ENCODE measurements at regions not wholly inside any gene's neighbourhood (a gene's known extent, or its start where the extent isn't known, plus 50 kb on each side); places are given as distances from the start of the nearest gene placed in this dataset.
A peak's percentile ranks its signal among the peaks of the same experiment; 100 is the strongest.

- peak in 1 of 14 donors; percentile 34 for DNase-seq
Observed at GRCh38 chr5:61623401-61624069, 291.5 kb downstream of the ZSWIM6 start.

GRCh38 chr5:61624553-61625136, 292.6 kb downstream of the ZSWIM6 start:
- DNase-seq, result no peak

GRCh38 chr5:61625137-61625561, 293.1 kb downstream of the ZSWIM6 start:
- DNase-seq, result peak in 3 of 14 donors; percentile 20 to 42 (median 38)

GRCh38 chr5:61625681-61626621, 293.9 kb downstream of the ZSWIM6 start:
- peak in 13 of 14 donors; percentile 48 to 84 (median 75) for DNase-seq

GRCh38 chr5:61626639-61627282, 294.7 kb downstream of the ZSWIM6 start:
- peak in 3 of 14 donors; percentile 37 to 55 (median 42) for DNase-seq

GRCh38 chr5:61627531-61627930, 295.5 kb downstream of the ZSWIM6 start:
- DNase-seq, result no peak

- DNase-seq, result no peak
Observed at GRCh38 chr5:61630908-61631307, 298.9 kb downstream of the ZSWIM6 start.

- peak; percentile 13 to 89 (median 80) for DNase-seq
Observed at GRCh38 chr5:61631438-61631941, 299.4 kb downstream of the ZSWIM6 start.

GRCh38 chr5:61632064-61632463, 300.0 kb downstream of the ZSWIM6 start:
- no peak for DNase-seq

- no peak for DNase-seq
Observed at GRCh38 chr5:61635271-61635670, 303.2 kb downstream of the ZSWIM6 start.

- DNase-seq, result peak in 7 of 14 donors; percentile 18 to 59 (median 40)
Observed at GRCh38 chr5:61637566-61637965, 305.5 kb downstream of the ZSWIM6 start.

- peak in 13 of 14 donors; percentile 31 to 85 (median 70) for DNase-seq
Observed at GRCh38 chr5:61638476-61638875, 306.4 kb downstream of the ZSWIM6 start.

- DNase-seq, result no peak
Observed at GRCh38 chr5:61640179-61641021, 308.3 kb downstream of the ZSWIM6 start.

GRCh38 chr5:61641748-61642565, 309.9 kb downstream of the ZSWIM6 start:
- no peak for DNase-seq

- no peak for DNase-seq
Observed at GRCh38 chr5:61647672-61648071, 315.6 kb downstream of the ZSWIM6 start.

- DNase-seq, result no peak
Observed at GRCh38 chr5:61649231-61649630, 317.2 kb downstream of the ZSWIM6 start.

- no peak for DNase-seq
Observed at GRCh38 chr5:61649971-61650370, 317.9 kb downstream of the ZSWIM6 start.

- no peak for DNase-seq
Observed at GRCh38 chr5:61650661-61651060, 318.6 kb downstream of the ZSWIM6 start.

GRCh38 chr5:61651195-61651594, 319.1 kb downstream of the ZSWIM6 start:
- DNase-seq, result no peak

- DNase-seq, result no peak
Observed at GRCh38 chr5:61652916-61653315, 320.9 kb downstream of the ZSWIM6 start.

Data from C1 segment of cervical spinal cord (tissue), 14 donors.